HG03354 (cell line): ENCODE measurements at regions not wholly inside any gene's neighbourhood (a gene's known extent, or its start where the extent isn't known, plus 50 kb on each side); places are given as distances from the start of the nearest gene placed in this dataset.
"Not testable (repeated sequence)": the region's sequence is repeated elsewhere in the genome, so short reads cannot be mapped to it uniquely, and the experiment has no call there.

Experiments used
- ATAC-seq: cut with Tn5 transposase; IDR thresholded peaks from one replicate; pipeline ENCODE4 v1.9.1; 2021; ENCODE audit warnings: mild to moderate bottlenecking; ENCODE audit not compliant: unreplicated experiment, poor library complexity, severe bottlenecking

- ATAC-seq, result no peak
Measured at GRCh38 chr7:68562323-68562899, 1035.9 kb upstream of the AUTS2 start.

GRCh38 chr7:68564306-68565135 is 1033.8 kb upstream of the AUTS2 start:
- ATAC-seq, result no peak

- no peak for ATAC-seq
Measured at GRCh38 chr7:68571286-68571685, 1027.0 kb upstream of the AUTS2 start.

GRCh38 chr7:68573271-68574005 is 1024.8 kb upstream of the AUTS2 start:
- no peak for ATAC-seq

- no peak for ATAC-seq
Measured at GRCh38 chr7:68576366-68576765, 1021.9 kb upstream of the AUTS2 start.

GRCh38 chr7:68581417-68581816 is 1016.9 kb upstream of the AUTS2 start:
- no peak for ATAC-seq

- ATAC-seq, result no peak
Measured at GRCh38 chr7:68587599-68587998, 1010.7 kb upstream of the AUTS2 start.

GRCh38 chr7:68601826-68602225 is 996.4 kb upstream of the AUTS2 start:
- ATAC-seq, result no peak

GRCh38 chr7:68604541-68604940 is 993.7 kb upstream of the AUTS2 start:
- no peak for ATAC-seq

- ATAC-seq, result no peak
Measured at GRCh38 chr7:68610701-68611100, 987.6 kb upstream of the AUTS2 start.

GRCh38 chr7:68613405-68613804 is 984.9 kb upstream of the AUTS2 start:
- no peak for ATAC-seq

- no peak for ATAC-seq
Measured at GRCh38 chr7:68613897-68614296, 984.4 kb upstream of the AUTS2 start.

- no peak for ATAC-seq
Measured at GRCh38 chr7:68619526-68619925, 978.7 kb upstream of the AUTS2 start.

- no peak for ATAC-seq
Measured at GRCh38 chr7:68622500-68622899, 975.8 kb upstream of the AUTS2 start.

GRCh38 chr7:68623030-68623429 is 975.2 kb upstream of the AUTS2 start:
- no peak for ATAC-seq

- ATAC-seq, result no peak
Measured at GRCh38 chr7:68627247-68627864, 970.9 kb upstream of the AUTS2 start.

- not testable (repeated sequence) for ATAC-seq
Measured at GRCh38 chr7:68630914-68631313, 967.4 kb upstream of the AUTS2 start.

- ATAC-seq, result no peak
Measured at GRCh38 chr7:68640103-68640502, 958.2 kb upstream of the AUTS2 start.

- no peak for ATAC-seq
Measured at GRCh38 chr7:68642727-68643126, 955.5 kb upstream of the AUTS2 start.

- ATAC-seq, result no peak
Measured at GRCh38 chr7:68663392-68663791, 934.9 kb upstream of the AUTS2 start.
